ENCODE measurements at regions not wholly inside any gene's neighbourhood (a gene's known extent, or its start where the extent isn't known, plus 50 kb on each side); places are given as distances from the start of the nearest gene placed in this dataset.

- H3K36me3 ChIP-seq: no peaks in the 10 kb centered on the region
- H3K4me3 ChIP-seq: no peak overlapping the region
- no peaks in the 10 kb centered on the region for H3K9me3 ChIP-seq
- no peaks in the 10 kb centered on the region for H3K27me3 ChIP-seq
- no peak for TF ChIP-seq CTCF (IDR thresholded peaks at IDR 0.05)
- no peak for DNase-seq
- intact Hi-C loops (cut with DNase I): no loop called here
- H3K27ac ChIP-seq: no peak overlapping the region
- no peak for ATAC-seq
- H3K4me1 ChIP-seq: no peaks in the 10 kb centered on the region
These were observed 101.8 kb downstream of the CETN3 start for GRCh38 chr5:90307782-90308181.

- ATAC-seq: no peak
- TF ChIP-seq CTCF (IDR thresholded peaks at IDR 0.05): no peak
- Histone ChIP-seq H3K27ac (no peak overlapping the region), H3K36me3 (no peaks in the 10 kb centered on the region), H3K4me1 (no peaks in the 10 kb centered on the region), H3K27me3 (no peaks in the 10 kb centered on the region), H3K4me3 (no peak overlapping the region), H3K9me3 (no peaks in the 10 kb centered on the region)
- intact Hi-C loops (cut with DNase I): no loop called here
- no peak for DNase-seq
These were observed 102.2 kb downstream of the CETN3 start for GRCh38 chr5:90307322-90307721.

GRCh38 chr5:90306613-90307012 lies 102.9 kb downstream of the CETN3 start:
- Histone ChIP-seq H3K4me1 (no peaks in the 10 kb centered on the region), H3K27me3 (no peaks in the 10 kb centered on the region), H3K4me3 (no peak overlapping the region), H3K27ac (no peak overlapping the region), H3K36me3 (no peaks in the 10 kb centered on the region), H3K9me3 (no peaks in the 10 kb centered on the region)
- no peak for TF ChIP-seq CTCF (IDR thresholded peaks at IDR 0.05)
- DNase-seq (no peak), ATAC-seq (no peak)
- intact Hi-C loops (cut with DNase I): no loop called here

GRCh38 chr5:90305041-90305720 lies 104.4 kb downstream of the CETN3 start:
- Histone ChIP-seq H3K4me1 (no peaks in the 10 kb centered on the region), H3K27me3 (no peaks in the 10 kb centered on the region), H3K27ac (no peak overlapping the region), H3K4me3 (no peak overlapping the region), H3K36me3 (no peaks in the 10 kb centered on the region), H3K9me3 (no peaks in the 10 kb centered on the region)
- TF ChIP-seq CTCF (IDR thresholded peaks at IDR 0.05): no peak
- DNase-seq (no peak), ATAC-seq (no peak)
- intact Hi-C loops (cut with DNase I): no loop called here

- no peak for TF ChIP-seq CTCF (IDR thresholded peaks at IDR 0.05)
- ATAC-seq: no peak
These were observed 108.3 kb downstream of the CETN3 start for GRCh38 chr5:90301248-90301647.

More at GRCh38 chr5:90301248-90301647, 108.3 kb downstream of the CETN3 start:
- intact Hi-C loops (cut with DNase I): no loop called here
- H3K27me3 ChIP-seq: no peaks in the 10 kb centered on the region
- no peaks in the 10 kb centered on the region for H3K4me1 ChIP-seq
- no peak overlapping the region for H3K27ac ChIP-seq
- H3K9me3 ChIP-seq: no peaks in the 10 kb centered on the region
- no peak overlapping the region for H3K4me3 ChIP-seq
- H3K36me3 ChIP-seq: no peaks in the 10 kb centered on the region
- no peak for DNase-seq
